ENCODE measurements at regions not wholly inside any gene's neighbourhood (a gene's known extent, or its start where the extent isn't known, plus 50 kb on each side); places are given as distances from the start of the nearest gene placed in this dataset.

- Histone ChIP-seq H3K79me2 (ENCODE audit: control insufficient read depth, insufficient read depth, low read length) (no peaks in the 10 kb centered on the region), H3K27me3 (ENCODE audit: control insufficient read depth, extremely low read depth, insufficient read depth, low read length) (no peaks in the 10 kb centered on the region), H3K4me1 (ENCODE audit: control insufficient read depth, extremely low read depth, insufficient read depth, low read length) (no peaks in the 10 kb centered on the region), H3K9me3 (ENCODE audit: control insufficient read depth, low read depth, low read length) (no peaks in the 10 kb centered on the region), H3K9me1 (ENCODE audit: control insufficient read depth, extremely low read depth, insufficient read depth, low read length) (no peaks in the 10 kb centered on the region), H3K4me3 (ENCODE audit: control insufficient read depth in 2 of 3, extremely low read depth in 1 of 3, insufficient read depth in 2 of 3, low read depth in 1 of 3, low read length in 3 of 3) (no peak overlapping the region), H3K4me2 (ENCODE audit: control insufficient read depth, extremely low read depth, insufficient read depth, low read depth, low read length) (no peak overlapping the region), H3K36me3 (ENCODE audit: control insufficient read depth in 2 of 2, extremely low read depth in 1 of 2, insufficient read depth in 2 of 2, low read length in 2 of 2) (no peaks in the 10 kb centered on the region), H2AFZ (ENCODE audit: control insufficient read depth, low read length) (no peak overlapping the region), H4K20me1 (ENCODE audit: control insufficient read depth, extremely low read depth, insufficient read depth, low read length) (no peaks in the 10 kb centered on the region), H3K27ac (ENCODE audit: control insufficient read depth, insufficient read depth, low read length) (no peak overlapping the region), H3K9ac (ENCODE audit: control insufficient read depth, extremely low read depth, insufficient read depth, low read length) (no peak overlapping the region)
- dilution Hi-C loops (cut with MboI; ENCODE audit: extremely low pct_ligation_motif_present, low sequenced_read_pairs) = no loop called here
- no peak for FAIRE-seq
- DNase-seq (ENCODE audit: low read depth, low spot score) = no peak
- TF ChIP-seq, protein P1, sequence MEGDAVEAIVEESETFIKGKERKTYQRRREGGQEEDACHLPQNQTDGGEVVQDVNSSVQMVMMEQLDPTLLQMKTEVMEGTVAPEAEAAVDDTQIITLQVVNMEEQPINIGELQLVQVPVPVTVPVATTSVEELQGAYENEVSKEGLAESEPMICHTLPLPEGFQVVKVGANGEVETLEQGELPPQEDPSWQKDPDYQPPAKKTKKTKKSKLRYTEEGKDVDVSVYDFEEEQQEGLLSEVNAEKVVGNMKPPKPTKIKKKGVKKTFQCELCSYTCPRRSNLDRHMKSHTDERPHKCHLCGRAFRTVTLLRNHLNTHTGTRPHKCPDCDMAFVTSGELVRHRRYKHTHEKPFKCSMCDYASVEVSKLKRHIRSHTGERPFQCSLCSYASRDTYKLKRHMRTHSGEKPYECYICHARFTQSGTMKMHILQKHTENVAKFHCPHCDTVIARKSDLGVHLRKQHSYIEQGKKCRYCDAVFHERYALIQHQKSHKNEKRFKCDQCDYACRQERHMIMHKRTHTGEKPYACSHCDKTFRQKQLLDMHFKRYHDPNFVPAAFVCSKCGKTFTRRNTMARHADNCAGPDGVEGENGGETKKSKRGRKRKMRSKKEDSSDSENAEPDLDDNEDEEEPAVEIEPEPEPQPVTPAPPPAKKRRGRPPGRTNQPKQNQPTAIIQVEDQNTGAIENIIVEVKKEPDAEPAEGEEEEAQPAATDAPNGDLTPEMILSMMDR (optimal IDR thresholded peaks at IDR 0.05 in 1 of 3, IDR thresholded peaks at IDR 0.05 in 1 of 3, conservative IDR thresholded peaks at IDR 0.05 in 1 of 3; ENCODE audit: extremely low read depth in 1 of 3, insufficient read depth in 2 of 3, low read length in 3 of 3) = no peak
- no peak for TF ChIP-seq EZH2 (IDR thresholded peaks at IDR 0.05; ENCODE audit: low read length)
Observed at GRCh38 chr14:53735916-53736315, 220.7 kb downstream of the BMP4 start.

- FAIRE-seq = no peak
- H3K4me2 ChIP-seq (ENCODE audit: control insufficient read depth, extremely low read depth, insufficient read depth, low read depth, low read length) = no peak overlapping the region
- no peaks in the 10 kb centered on the region for H3K9me1 ChIP-seq (ENCODE audit: control insufficient read depth, extremely low read depth, insufficient read depth, low read length)
- H3K27me3 ChIP-seq (ENCODE audit: control insufficient read depth, extremely low read depth, insufficient read depth, low read length) = no peaks in the 10 kb centered on the region
- no peak overlapping the region for H2AFZ ChIP-seq (ENCODE audit: control insufficient read depth, low read length)
- DNase-seq (ENCODE audit: low read depth, low spot score) = no peak
- no peaks in the 10 kb centered on the region for H3K4me1 ChIP-seq (ENCODE audit: control insufficient read depth, extremely low read depth, insufficient read depth, low read length)
- dilution Hi-C loops (cut with MboI; ENCODE audit: extremely low pct_ligation_motif_present, low sequenced_read_pairs) = no loop called here
- no peak overlapping the region for H3K27ac ChIP-seq (ENCODE audit: control insufficient read depth, insufficient read depth, low read length)
- no peak overlapping the region for H3K4me3 ChIP-seq (ENCODE audit: control insufficient read depth in 2 of 3, extremely low read depth in 1 of 3, insufficient read depth in 2 of 3, low read depth in 1 of 3, low read length in 3 of 3)
- TF ChIP-seq EZH2 (IDR thresholded peaks at IDR 0.05; ENCODE audit: low read length) = no peak
- TF ChIP-seq, protein P1 (optimal IDR thresholded peaks at IDR 0.05 in 1 of 3, IDR thresholded peaks at IDR 0.05 in 1 of 3, conservative IDR thresholded peaks at IDR 0.05 in 1 of 3; ENCODE audit: extremely low read depth in 1 of 3, insufficient read depth in 2 of 3, low read length in 3 of 3) = no peak
- no peak overlapping the region for H3K9ac ChIP-seq (ENCODE audit: control insufficient read depth, extremely low read depth, insufficient read depth, low read length)
- H3K79me2 ChIP-seq (ENCODE audit: control insufficient read depth, insufficient read depth, low read length) = no peaks in the 10 kb centered on the region
- no peaks in the 10 kb centered on the region for H4K20me1 ChIP-seq (ENCODE audit: control insufficient read depth, extremely low read depth, insufficient read depth, low read length)
- no peaks in the 10 kb centered on the region for H3K36me3 ChIP-seq (ENCODE audit: control insufficient read depth in 2 of 2, extremely low read depth in 1 of 2, insufficient read depth in 2 of 2, low read length in 2 of 2)
- H3K9me3 ChIP-seq (ENCODE audit: control insufficient read depth, low read depth, low read length) = no peaks in the 10 kb centered on the region
Observed at GRCh38 chr14:53723221-53723620, 233.4 kb downstream of the BMP4 start.

Data from keratinocyte (primary cell).